Activated CD8-positive, alpha-beta T cell treated with anti-CD3 and anti-CD28 coated beads for 36 hours (primary cell): ENCODE measurements at regions not wholly inside any gene's neighbourhood (a gene's known extent, or its start where the extent isn't known, plus 50 kb on each side); places are given as distances from the start of the nearest gene placed in this dataset.
A peak's percentile ranks its signal among the peaks of the same experiment; 100 is the strongest.

Experiments used
- ATAC-seq: fragments of 200-7000 bp; cut with Tn5 transposase; one replicate; pipeline ENCODE4 v1.10.0; 2021; ENCODE audit warnings: mild to moderate bottlenecking, moderate library complexity
- CTCF ChIA-PET: fragments of 350-600 bp; sonication (Branson Sonifier 250); formaldehyde crosslinking; loops from one replicate; lab custom pipeline; 2021; ENCODE audit warnings: antibody characterized with exemption; lab: Charles Lee
- POLR2A ChIA-PET: fragments of 350-600 bp; sonication (Branson Sonifier 250); formaldehyde crosslinking; loops from one replicate; lab custom pipeline; 2021; ENCODE audit warnings: antibody characterized with exemption; lab: Charles Lee
- DNase-seq: peaks from one replicate; pipeline ENCODE4 v3.0.0-alpha.2; 2020
- H3K27ac Mint-ChIP-seq: one replicate; pipeline ENCODE4 v1.8.0; 2021; ENCODE audit warnings: mild to moderate bottlenecking, mixed read lengths
- H3K27me3 Mint-ChIP-seq: one replicate; pipeline ENCODE4 v1.8.0; 2021; ENCODE audit warnings: mixed read lengths
- H3K36me3 Mint-ChIP-seq: one replicate; pipeline ENCODE4 v1.8.0; 2021; ENCODE audit warnings: low read depth, mixed read lengths
- H3K4me1 Mint-ChIP-seq: one replicate; pipeline ENCODE4 v1.8.0; 2021; ENCODE audit warnings: low read depth, mixed read lengths
- H3K4me3 Mint-ChIP-seq: one replicate; pipeline ENCODE4 v1.8.0; 2021; ENCODE audit warnings: mild to moderate bottlenecking, moderate library complexity, mixed read lengths
- H3K9me3 Mint-ChIP-seq: one replicate; pipeline ENCODE4 v1.8.0; 2021; ENCODE audit warnings: mixed read lengths
- intact Hi-C: fragments of 100-400 bp; cut with micrococcal nuclease; formaldehyde crosslinking; loops from one replicate; pipeline ENCODE4 v1.10.0; 2022
- TF ChIP-seq, protein P1 (sequence below): fragments of 200-600 bp; IDR thresholded peaks from one replicate; pipeline ENCODE4 v1.8.0; 2022; ENCODE audit warnings: antibody characterized with exemption, mild to moderate bottlenecking

DNA sequence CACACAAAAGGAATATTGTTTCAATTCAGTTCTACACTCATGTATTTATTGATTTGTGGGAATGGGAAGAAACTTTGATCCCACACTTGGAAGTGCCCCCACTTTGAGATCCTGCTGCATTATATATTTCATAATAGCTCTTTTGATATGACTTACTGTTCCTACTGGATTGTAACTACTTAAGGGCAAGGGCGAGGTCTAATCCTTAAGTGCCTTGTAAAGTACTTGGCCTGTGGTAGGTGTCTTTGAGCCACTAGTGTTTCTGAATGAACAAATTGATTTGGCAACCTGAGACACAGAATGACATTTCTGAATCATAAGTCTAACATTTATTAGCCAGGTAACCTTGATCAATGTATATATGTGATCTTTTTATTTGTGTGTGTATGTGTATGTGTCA is 767.2 kb downstream of the RAB28 start:
- CTCF ChIA-PET: no interaction called here
- TF ChIP-seq, protein P1, sequence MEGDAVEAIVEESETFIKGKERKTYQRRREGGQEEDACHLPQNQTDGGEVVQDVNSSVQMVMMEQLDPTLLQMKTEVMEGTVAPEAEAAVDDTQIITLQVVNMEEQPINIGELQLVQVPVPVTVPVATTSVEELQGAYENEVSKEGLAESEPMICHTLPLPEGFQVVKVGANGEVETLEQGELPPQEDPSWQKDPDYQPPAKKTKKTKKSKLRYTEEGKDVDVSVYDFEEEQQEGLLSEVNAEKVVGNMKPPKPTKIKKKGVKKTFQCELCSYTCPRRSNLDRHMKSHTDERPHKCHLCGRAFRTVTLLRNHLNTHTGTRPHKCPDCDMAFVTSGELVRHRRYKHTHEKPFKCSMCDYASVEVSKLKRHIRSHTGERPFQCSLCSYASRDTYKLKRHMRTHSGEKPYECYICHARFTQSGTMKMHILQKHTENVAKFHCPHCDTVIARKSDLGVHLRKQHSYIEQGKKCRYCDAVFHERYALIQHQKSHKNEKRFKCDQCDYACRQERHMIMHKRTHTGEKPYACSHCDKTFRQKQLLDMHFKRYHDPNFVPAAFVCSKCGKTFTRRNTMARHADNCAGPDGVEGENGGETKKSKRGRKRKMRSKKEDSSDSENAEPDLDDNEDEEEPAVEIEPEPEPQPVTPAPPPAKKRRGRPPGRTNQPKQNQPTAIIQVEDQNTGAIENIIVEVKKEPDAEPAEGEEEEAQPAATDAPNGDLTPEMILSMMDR: no peak
- H3K27me3 Mint-ChIP-seq: peaks cover 7% of the 10 kb centered on the region
- ATAC-seq: no peak
- H3K36me3 Mint-ChIP-seq: no peaks in the 10 kb centered on the region
- H3K4me1 Mint-ChIP-seq: no peaks in the 10 kb centered on the region
- DNase-seq: no peak
- H3K9me3 Mint-ChIP-seq: peaks cover 5% of the 10 kb centered on the region
- no peak overlapping the region for H3K4me3 Mint-ChIP-seq
- intact Hi-C loops: no loop called here
- POLR2A ChIA-PET: no interaction called here
- H3K27ac Mint-ChIP-seq: no peak overlapping the region

DNA sequence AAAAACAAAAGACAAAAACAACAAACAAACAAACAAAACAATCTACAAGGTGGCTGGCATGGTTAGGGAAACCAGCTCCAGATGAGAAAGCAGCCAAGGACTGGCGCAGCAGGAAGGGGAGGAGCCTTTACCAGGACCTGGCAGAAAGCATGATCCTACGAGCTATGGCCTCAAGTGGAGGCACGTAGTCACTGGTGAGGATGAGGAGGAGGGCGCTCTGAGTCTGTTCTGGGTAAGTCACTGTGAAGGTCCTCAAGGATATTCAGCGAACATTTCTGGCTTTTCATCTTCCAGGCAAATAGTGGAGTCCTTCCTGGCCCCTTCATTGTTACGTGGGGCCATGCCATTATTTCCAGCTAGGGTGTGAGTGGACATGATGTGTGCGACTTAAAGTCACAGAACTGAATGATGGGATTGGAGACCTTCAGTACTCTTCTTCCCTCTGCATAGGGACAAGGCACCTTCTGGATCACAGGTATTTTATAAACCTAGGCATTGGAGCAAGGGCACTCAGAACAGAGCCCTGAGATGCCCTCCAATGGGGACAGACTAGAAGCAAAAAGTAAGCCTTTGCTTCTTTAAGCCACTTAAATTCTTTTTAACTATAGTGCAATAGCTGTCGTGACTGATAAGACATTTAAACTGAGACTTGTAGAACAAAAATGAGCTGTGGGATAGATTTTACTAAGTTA is 771.3 kb downstream of the RAB28 start:
- Mint-ChIP-seq H3K36me3 (no peaks in the 10 kb centered on the region), H3K9me3 (peaks cover 5% of the 10 kb centered on the region), H3K4me3 (no peak overlapping the region), H3K27ac (no peak overlapping the region), H3K27me3 (no peaks in the 10 kb centered on the region), H3K4me1 (no peaks in the 10 kb centered on the region)
- POLR2A ChIA-PET: no interaction called here
- CTCF ChIA-PET: no interaction called here
- TF ChIP-seq, protein P1: no peak
- DNase-seq (peak; percentile 2), ATAC-seq (peak; percentile 37)
- intact Hi-C loops: no loop called here

DNA sequence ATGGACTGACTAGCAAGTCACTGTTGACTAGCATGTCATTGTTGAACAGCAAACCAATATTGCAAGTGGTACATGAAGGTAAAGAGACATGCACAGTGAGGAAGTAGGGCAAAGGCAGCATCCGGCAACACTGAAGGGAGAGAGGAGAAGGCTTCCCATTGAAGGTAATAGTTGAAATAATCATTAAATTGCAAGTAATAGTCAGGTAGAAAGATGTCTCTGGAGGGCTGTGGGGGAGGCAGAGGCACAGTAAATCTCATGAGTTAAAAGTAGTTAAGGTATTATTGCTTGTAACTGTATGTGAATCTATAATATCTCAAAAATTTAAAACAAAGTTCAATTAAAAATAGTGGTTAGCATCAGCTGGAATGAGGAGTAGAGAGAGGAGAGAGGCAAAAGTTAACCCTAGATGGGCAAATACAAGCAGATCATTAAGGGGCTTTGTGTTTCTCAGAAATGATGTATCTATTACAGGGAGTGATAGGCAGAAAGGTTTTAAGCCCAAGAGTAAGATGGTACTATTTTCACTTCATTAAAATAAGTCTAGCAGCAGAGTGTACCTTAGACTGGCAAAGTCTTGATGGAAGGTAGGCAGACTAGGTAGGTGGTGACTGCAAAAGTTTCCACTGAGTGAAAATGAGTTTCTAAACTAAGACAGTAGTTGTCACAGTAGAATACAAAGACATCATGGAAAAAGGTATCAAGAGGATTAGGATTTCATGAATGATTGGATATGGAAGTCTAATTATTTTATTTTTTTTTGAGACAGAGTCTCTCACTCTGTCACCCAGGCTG is 776.6 kb downstream of the RAB28 start:
- TF ChIP-seq, protein P1: no peak
- Mint-ChIP-seq H3K36me3 (no peaks in the 10 kb centered on the region), H3K27me3 (peaks cover 3% of the 10 kb centered on the region), H3K9me3 (no peaks in the 10 kb centered on the region), H3K4me3 (no peak overlapping the region), H3K27ac (no peak overlapping the region), H3K4me1 (no peaks in the 10 kb centered on the region)
- ChIA-PET POLR2A (no interaction called here), CTCF (no interaction called here)
- no peak for ATAC-seq
- DNase-seq: no peak
- intact Hi-C loops: no loop called here

DNA sequence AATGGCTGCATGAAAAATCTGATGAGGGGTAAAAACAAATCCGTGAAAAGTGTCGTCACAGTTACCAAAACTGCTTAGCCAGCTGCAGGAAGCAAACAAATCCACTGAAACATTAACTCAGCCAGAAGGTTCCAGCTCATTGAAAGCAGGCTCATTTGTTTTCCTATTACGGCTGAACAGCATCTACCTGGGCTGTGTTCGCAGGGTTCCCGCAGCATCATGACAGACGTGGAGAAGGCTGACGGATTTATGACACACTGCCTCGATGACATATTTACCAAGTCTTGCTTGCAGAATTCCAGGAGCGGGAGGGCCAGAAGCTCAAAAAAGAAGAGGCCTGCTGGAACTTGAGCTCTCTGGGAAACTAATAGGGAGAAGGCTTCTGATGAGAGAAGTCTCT is 781.1 kb downstream of the RAB28 start:
- no peak for DNase-seq
- H3K36me3 Mint-ChIP-seq: no peaks in the 10 kb centered on the region
- ATAC-seq: no peak
- no peaks in the 10 kb centered on the region for H3K9me3 Mint-ChIP-seq
- ChIA-PET POLR2A (no interaction called here), CTCF (no interaction called here)
- H3K27ac Mint-ChIP-seq: no peak overlapping the region
- intact Hi-C loops: no loop called here
- H3K4me3 Mint-ChIP-seq: no peak overlapping the region
- TF ChIP-seq, protein P1: no peak
- H3K27me3 Mint-ChIP-seq: peaks cover 3% of the 10 kb centered on the region
- no peaks in the 10 kb centered on the region for H3K4me1 Mint-ChIP-seq

DNA sequence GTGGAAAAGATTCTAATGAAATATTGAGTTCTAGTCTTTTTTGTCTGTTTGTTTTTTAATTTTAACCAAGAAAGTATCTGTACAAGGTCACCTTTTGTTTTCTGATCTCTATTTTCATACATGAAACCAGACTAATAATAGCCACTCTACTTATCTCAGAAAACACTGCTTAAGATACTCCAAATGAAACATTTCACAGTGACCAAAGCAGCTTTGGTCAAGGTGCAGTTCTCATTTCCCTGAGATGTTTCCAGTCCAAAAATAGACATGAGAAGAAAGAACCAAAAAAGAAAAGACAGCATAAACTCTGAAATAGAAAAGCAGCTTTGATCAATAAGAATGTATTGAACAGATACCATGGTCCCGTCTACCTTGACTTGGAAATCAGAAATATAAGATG is 782.8 kb downstream of the RAB28 start:
- CTCF ChIA-PET: no interaction called here
- intact Hi-C loops: no loop called here
- no peaks in the 10 kb centered on the region for H3K9me3 Mint-ChIP-seq
- POLR2A ChIA-PET: no interaction called here
- no peaks in the 10 kb centered on the region for H3K4me1 Mint-ChIP-seq
- no peak overlapping the region for H3K27ac Mint-ChIP-seq
- no peak overlapping the region for H3K4me3 Mint-ChIP-seq
- ATAC-seq: no peak
- TF ChIP-seq, protein P1: no peak
- peaks cover 3% of the 10 kb centered on the region for H3K27me3 Mint-ChIP-seq
- H3K36me3 Mint-ChIP-seq: no peaks in the 10 kb centered on the region
- no peak for DNase-seq
